ENCODE measurements at regions not wholly inside any gene's neighbourhood (a gene's known extent, or its start where the extent isn't known, plus 50 kb on each side); places are given as distances from the start of the nearest gene placed in this dataset.

GRCh38 chr20:10802236-10802635 is 128.4 kb upstream of the JAG1 start:
- in situ Hi-C loops (cut with MboI; ENCODE audit: low sequenced_read_pairs), result no loop called here

- in situ Hi-C loops (cut with MboI; ENCODE audit: low sequenced_read_pairs), result no loop called here
Measured at GRCh38 chr20:10805764-10806163, 132.0 kb upstream of the JAG1 start.

- in situ Hi-C loops (cut with MboI; ENCODE audit: low sequenced_read_pairs), result no loop called here
Measured at GRCh38 chr20:10806539-10806938, 132.7 kb upstream of the JAG1 start.

GRCh38 chr20:10807013-10807412 is 133.2 kb upstream of the JAG1 start:
- in situ Hi-C loops (cut with MboI; ENCODE audit: low sequenced_read_pairs), result no loop called here

- in situ Hi-C loops (cut with MboI; ENCODE audit: low sequenced_read_pairs), result no loop called here
Measured at GRCh38 chr20:10812759-10813327, 139.0 kb upstream of the JAG1 start.

GRCh38 chr20:10823585-10823984 is 149.8 kb upstream of the JAG1 start:
- in situ Hi-C loops (cut with MboI; ENCODE audit: low sequenced_read_pairs), result no loop called here

- in situ Hi-C loops (cut with MboI; ENCODE audit: low sequenced_read_pairs), result no loop called here
Measured at GRCh38 chr20:10824750-10825500, 151.1 kb upstream of the JAG1 start.

GRCh38 chr20:10826111-10826510 is 152.3 kb upstream of the JAG1 start:
- in situ Hi-C loops (cut with MboI; ENCODE audit: low sequenced_read_pairs), result no loop called here

GRCh38 chr20:10828180-10828579 is 154.4 kb upstream of the JAG1 start:
- in situ Hi-C loops (cut with MboI; ENCODE audit: low sequenced_read_pairs), result no loop called here

- in situ Hi-C loops (cut with MboI; ENCODE audit: low sequenced_read_pairs), result no loop called here
Measured at GRCh38 chr20:10832141-10832540, 158.3 kb upstream of the JAG1 start.

GRCh38 chr20:10837901-10838300 is 164.1 kb upstream of the JAG1 start:
- in situ Hi-C loops (cut with MboI; ENCODE audit: low sequenced_read_pairs), result no loop called here

GRCh38 chr20:10842116-10842515 is 168.3 kb upstream of the JAG1 start:
- in situ Hi-C loops (cut with MboI; ENCODE audit: low sequenced_read_pairs), result no loop called here

GRCh38 chr20:10843146-10843711 is 169.4 kb upstream of the JAG1 start:
- in situ Hi-C loops (cut with MboI; ENCODE audit: low sequenced_read_pairs), result no loop called here

GRCh38 chr20:10846766-10847165 is 173.0 kb upstream of the JAG1 start:
- in situ Hi-C loops (cut with MboI; ENCODE audit: low sequenced_read_pairs), result no loop called here

GRCh38 chr20:10848810-10849370 is 175.1 kb upstream of the JAG1 start:
- in situ Hi-C loops (cut with MboI; ENCODE audit: low sequenced_read_pairs), result no loop called here

- in situ Hi-C loops (cut with MboI; ENCODE audit: low sequenced_read_pairs), result no loop called here
Measured at GRCh38 chr20:10853176-10853575, 179.4 kb upstream of the JAG1 start.

GRCh38 chr20:10853731-10854130 is 179.9 kb upstream of the JAG1 start:
- in situ Hi-C loops (cut with MboI; ENCODE audit: low sequenced_read_pairs), result no loop called here

GRCh38 chr20:10854976-10855375 is 181.2 kb upstream of the JAG1 start:
- in situ Hi-C loops (cut with MboI; ENCODE audit: low sequenced_read_pairs), result no loop called here

- in situ Hi-C loops (cut with MboI; ENCODE audit: low sequenced_read_pairs), result no loop called here
Measured at GRCh38 chr20:10855778-10856177, 182.0 kb upstream of the JAG1 start.

GRCh38 chr20:10856237-10857015 is 182.6 kb upstream of the JAG1 start:
- in situ Hi-C loops (cut with MboI; ENCODE audit: low sequenced_read_pairs), result no loop called here

GRCh38 chr20:10857352-10858070 is 183.7 kb upstream of the JAG1 start:
- in situ Hi-C loops (cut with MboI; ENCODE audit: low sequenced_read_pairs), result no loop called here
